Mucosa of descending colon (tissue), 3 donors: ENCODE measurements at regions not wholly inside any gene's neighbourhood (a gene's known extent, or its start where the extent isn't known, plus 50 kb on each side); places are given as distances from the start of the nearest gene placed in this dataset.

Experiments
- ATAC-seq: fragments of 200-7000 bp; cut with Tn5 transposase; one replicate; pipeline ENCODE4 v1.9.1; 2020; ENCODE audit warnings: mild to moderate bottlenecking, moderate library complexity
- DNase-seq, 3 donors: peaks; one replicate each; pipeline ENCODE4 v3.0.0-alpha.2; 2020
- H3K36me3 ChIP-seq: fragments of 200-600 bp; one replicate; pipeline ENCODE4 v1.8.0; 2021; ENCODE audit warnings: low read depth, mild to moderate bottlenecking
- H3K4me1 ChIP-seq: fragments of 200-600 bp; one replicate; pipeline ENCODE4 v1.8.0; 2021; ENCODE audit warnings: low read depth, mild to moderate bottlenecking
- H3K4me3 ChIP-seq: fragments of 200-600 bp; one replicate; pipeline ENCODE4 v1.8.0; 2021; ENCODE audit warnings: mild to moderate bottlenecking
- H3K9me3 ChIP-seq: fragments of 200-600 bp; one replicate; pipeline ENCODE4 v1.8.0; 2021; ENCODE audit warnings: mild to moderate bottlenecking
- intact Hi-C, 2 donors: fragments of 100-400 bp; cut with DNase I in 1 of 2; cut with micrococcal nuclease in 1 of 2; formaldehyde crosslinking; loops; one replicate each; pipeline versions ENCODE4 v1.11.0 to v1.11.1; 2022; cut with DNase I, micrococcal nuclease
- TF ChIP-seq, protein P1 (sequence below): fragments of 200-600 bp; IDR thresholded peaks from one replicate; pipeline ENCODE4 v1.8.0; 2022; ENCODE audit warnings: antibody characterized with exemption, mild to moderate bottlenecking
- donor health status: DM: no; HTN: no; CAD: no; lungs with moderate emphysema.
- donor health status: DM: no; HTN: no; CAD: no.
- donor health status: DM: no; HTN: yes; CAD: no.

- no peaks in the 10 kb centered on the region for H3K36me3 ChIP-seq
- no peak for DNase-seq
- no peaks in the 10 kb centered on the region for H3K4me1 ChIP-seq
- no peaks in the 10 kb centered on the region for H3K9me3 ChIP-seq
- no peak overlapping the region for H3K4me3 ChIP-seq
- TF ChIP-seq, protein P1, sequence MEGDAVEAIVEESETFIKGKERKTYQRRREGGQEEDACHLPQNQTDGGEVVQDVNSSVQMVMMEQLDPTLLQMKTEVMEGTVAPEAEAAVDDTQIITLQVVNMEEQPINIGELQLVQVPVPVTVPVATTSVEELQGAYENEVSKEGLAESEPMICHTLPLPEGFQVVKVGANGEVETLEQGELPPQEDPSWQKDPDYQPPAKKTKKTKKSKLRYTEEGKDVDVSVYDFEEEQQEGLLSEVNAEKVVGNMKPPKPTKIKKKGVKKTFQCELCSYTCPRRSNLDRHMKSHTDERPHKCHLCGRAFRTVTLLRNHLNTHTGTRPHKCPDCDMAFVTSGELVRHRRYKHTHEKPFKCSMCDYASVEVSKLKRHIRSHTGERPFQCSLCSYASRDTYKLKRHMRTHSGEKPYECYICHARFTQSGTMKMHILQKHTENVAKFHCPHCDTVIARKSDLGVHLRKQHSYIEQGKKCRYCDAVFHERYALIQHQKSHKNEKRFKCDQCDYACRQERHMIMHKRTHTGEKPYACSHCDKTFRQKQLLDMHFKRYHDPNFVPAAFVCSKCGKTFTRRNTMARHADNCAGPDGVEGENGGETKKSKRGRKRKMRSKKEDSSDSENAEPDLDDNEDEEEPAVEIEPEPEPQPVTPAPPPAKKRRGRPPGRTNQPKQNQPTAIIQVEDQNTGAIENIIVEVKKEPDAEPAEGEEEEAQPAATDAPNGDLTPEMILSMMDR: no peak
- intact Hi-C loops: no loop called here
- no peak for ATAC-seq
Measured at GRCh38 chrX:39965051-39965573, 132.6 kb downstream of the BCOR start.

- DNase-seq (no peak), ATAC-seq (no peak)
- no peak overlapping the region for H3K4me3 ChIP-seq
- no peaks in the 10 kb centered on the region for H3K9me3 ChIP-seq
- no peaks in the 10 kb centered on the region for H3K4me1 ChIP-seq
- H3K36me3 ChIP-seq: no peaks in the 10 kb centered on the region
- intact Hi-C loops: no loop called here
- TF ChIP-seq, protein P1: no peak
Measured at GRCh38 chrX:39966176-39966575, 131.6 kb downstream of the BCOR start.

- no peak for ATAC-seq
- Histone ChIP-seq H3K4me3 (no peak overlapping the region), H3K4me1 (no peaks in the 10 kb centered on the region), H3K36me3 (no peaks in the 10 kb centered on the region), H3K9me3 (no peaks in the 10 kb centered on the region)
- no peak for DNase-seq
- TF ChIP-seq, protein P1: no peak
- intact Hi-C loops: no loop called here
Measured at GRCh38 chrX:39967348-39967747, 130.4 kb downstream of the BCOR start.

- H3K4me3 ChIP-seq: no peak overlapping the region
- ATAC-seq: peak; percentile 54
- no peaks in the 10 kb centered on the region for H3K9me3 ChIP-seq
- no peaks in the 10 kb centered on the region for H3K4me1 ChIP-seq
- TF ChIP-seq, protein P1: no peak
- DNase-seq: no peak
- no peaks in the 10 kb centered on the region for H3K36me3 ChIP-seq
- intact Hi-C loops: no loop called here
Measured at GRCh38 chrX:39969099-39969818, 128.5 kb downstream of the BCOR start.

- intact Hi-C loops: no loop called here
- Histone ChIP-seq H3K36me3 (no peaks in the 10 kb centered on the region), H3K4me1 (no peaks in the 10 kb centered on the region), H3K4me3 (no peak overlapping the region), H3K9me3 (no peaks in the 10 kb centered on the region)
- ATAC-seq (peak; percentile 57), DNase-seq (no peak)
- TF ChIP-seq, protein P1: no peak
Measured at GRCh38 chrX:39969819-39970504, 127.8 kb downstream of the BCOR start.
